Upper lobe of left lung (tissue), 4 donors: ENCODE measurements at regions not wholly inside any gene's neighbourhood (a gene's known extent, or its start where the extent isn't known, plus 50 kb on each side); places are given as distances from the start of the nearest gene placed in this dataset.

Experiments used
- CTCF ChIP-seq, 6 experiments: fragments of 450-650 bp in 4 of 6; fragments of 200-600 bp in 2 of 6; sonication (generic) in 2 of 6; IDR thresholded peaks; one replicate each; pipeline ENCODE4 v1.5.1; 2016 to 2019; ENCODE audit warnings: antibody characterized with exemption in 6 of 6
- POLR2A ChIP-seq, 4 donors: fragments of 450-650 bp; IDR thresholded peaks; one replicate each; pipeline ENCODE4 v1.5.1; 2016 to 2017; ENCODE audit warnings: antibody characterized with exemption in 4 of 4, mild to moderate bottlenecking in 2 of 4
- POLR2AphosphoS5 ChIP-seq, 2 donors: sonication (generic); formaldehyde crosslinking; IDR thresholded peaks; one replicate each; pipeline ENCODE4 v1.5.1; 2017; ENCODE audit warnings: antibody characterized with exemption in 2 of 2

DNA sequence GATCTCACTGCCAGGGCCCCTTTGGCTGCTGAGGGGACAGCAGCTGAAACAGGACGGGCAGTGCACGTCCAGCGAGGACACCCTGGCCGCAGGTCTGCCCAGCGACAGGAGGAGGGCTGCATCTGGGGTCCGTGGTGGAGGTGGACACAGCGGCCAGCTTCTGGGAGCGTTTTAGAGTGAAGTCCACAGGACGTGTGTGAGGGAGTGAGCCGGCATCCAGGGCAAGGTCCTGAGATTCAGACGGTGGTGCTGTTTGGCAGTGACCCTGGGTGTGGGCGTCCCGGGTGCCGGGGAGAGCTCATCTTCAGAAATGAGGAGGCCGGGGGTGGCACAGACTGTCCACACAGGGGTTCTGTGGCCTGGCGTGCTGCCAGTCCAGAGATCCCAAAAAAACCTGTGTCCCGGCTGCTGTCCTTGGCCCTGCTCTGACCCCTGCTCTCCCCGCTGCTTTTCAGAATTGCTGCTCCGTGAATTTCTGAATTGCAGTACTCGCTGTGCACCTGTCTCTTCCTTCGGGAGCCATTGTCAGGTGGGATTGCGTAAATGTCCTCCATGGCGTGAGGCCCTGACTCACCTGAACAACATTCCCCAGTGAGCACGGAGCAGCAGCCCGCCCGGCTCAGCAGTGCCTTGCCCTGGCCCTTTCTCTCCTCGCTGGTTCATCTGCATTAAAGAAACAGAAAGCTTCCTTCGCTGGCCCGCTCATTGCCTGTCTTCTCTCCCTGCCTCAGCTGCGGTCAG lies 183.5 kb upstream of the C14orf180 start:
- no peak for TF ChIP-seq CTCF (IDR thresholded peaks at IDR 0.05)
- no peak for TF ChIP-seq POLR2A (IDR thresholded peaks at IDR 0.05)
- no peak for TF ChIP-seq POLR2AphosphoS5 (IDR thresholded peaks at IDR 0.05)
